ENCODE measurements at regions not wholly inside any gene's neighbourhood (a gene's known extent, or its start where the extent isn't known, plus 50 kb on each side); places are given as distances from the start of the nearest gene placed in this dataset.
"Not testable (repeated sequence)": the region's sequence is repeated elsewhere in the genome, so short reads cannot be mapped to it uniquely, and the experiment has no call there.

DNA sequence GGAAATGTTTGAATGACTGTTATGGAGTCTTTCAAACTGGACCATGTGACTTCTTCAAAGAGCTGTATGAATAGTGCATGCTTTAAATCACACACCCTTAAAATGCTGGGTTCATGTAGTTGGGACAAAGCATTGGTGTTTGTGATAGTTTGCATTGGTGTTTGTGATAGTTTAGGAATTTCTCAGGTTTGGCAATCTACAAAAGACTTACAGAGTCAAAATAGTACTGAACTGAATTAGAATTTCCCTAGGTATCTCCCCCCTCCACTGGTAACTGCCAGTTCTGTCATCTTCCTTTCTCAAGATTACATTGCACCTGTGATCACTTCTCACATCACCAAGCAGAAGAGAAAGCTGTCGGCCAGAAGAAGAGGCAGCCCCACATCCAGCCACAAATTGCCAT, 261.1 kb downstream of the GATA3 start:
- no peak for DNase-seq (ENCODE audit: low spot score)
- TF ChIP-seq, protein P1, sequence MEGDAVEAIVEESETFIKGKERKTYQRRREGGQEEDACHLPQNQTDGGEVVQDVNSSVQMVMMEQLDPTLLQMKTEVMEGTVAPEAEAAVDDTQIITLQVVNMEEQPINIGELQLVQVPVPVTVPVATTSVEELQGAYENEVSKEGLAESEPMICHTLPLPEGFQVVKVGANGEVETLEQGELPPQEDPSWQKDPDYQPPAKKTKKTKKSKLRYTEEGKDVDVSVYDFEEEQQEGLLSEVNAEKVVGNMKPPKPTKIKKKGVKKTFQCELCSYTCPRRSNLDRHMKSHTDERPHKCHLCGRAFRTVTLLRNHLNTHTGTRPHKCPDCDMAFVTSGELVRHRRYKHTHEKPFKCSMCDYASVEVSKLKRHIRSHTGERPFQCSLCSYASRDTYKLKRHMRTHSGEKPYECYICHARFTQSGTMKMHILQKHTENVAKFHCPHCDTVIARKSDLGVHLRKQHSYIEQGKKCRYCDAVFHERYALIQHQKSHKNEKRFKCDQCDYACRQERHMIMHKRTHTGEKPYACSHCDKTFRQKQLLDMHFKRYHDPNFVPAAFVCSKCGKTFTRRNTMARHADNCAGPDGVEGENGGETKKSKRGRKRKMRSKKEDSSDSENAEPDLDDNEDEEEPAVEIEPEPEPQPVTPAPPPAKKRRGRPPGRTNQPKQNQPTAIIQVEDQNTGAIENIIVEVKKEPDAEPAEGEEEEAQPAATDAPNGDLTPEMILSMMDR (IDR thresholded peaks at IDR 0.05; ENCODE audit: extremely low read depth, missing control alignments) = no peak

DNA sequence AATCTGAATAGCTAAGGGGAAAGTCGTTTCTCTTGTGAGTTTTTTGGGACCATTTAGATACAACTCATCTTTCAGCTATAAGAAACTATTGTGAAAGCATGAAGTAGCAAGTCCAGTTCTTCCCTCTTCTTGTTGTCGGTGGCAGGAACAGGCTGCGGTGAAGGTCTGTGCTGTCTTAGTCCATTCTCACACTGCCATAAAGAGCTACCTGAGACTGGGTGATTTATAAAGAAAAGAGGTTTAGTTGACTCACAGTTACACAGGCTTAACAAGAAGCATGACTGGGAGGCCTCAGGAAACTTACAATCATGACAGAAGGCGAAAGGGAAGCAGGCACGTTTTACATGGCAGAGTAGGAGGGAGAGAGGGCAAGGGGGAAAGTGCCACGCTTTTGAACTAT, 261.8 kb downstream of the GATA3 start:
- DNase-seq (ENCODE audit: low spot score) = no peak
- TF ChIP-seq, protein P1 (IDR thresholded peaks at IDR 0.05; ENCODE audit: extremely low read depth, missing control alignments) = no peak

DNA sequence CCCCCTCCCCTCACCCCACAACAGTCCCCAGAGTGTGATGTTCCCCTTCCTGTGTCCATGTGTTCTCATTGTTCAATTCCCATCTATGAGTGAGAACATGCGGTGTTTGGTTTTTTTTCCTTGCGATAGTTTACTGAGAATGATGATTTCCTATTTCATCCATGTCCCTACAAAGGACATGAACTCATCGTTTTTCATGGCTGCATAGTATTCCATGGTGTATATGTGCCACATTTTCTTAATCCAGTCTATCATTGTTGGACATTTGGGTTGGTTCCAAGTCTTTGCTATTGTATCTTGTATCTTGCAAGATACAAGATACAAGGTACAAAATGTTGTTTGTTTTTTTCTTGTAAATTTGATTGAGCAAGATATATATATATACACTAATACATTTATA, 263.9 kb downstream of the GATA3 start:
- DNase-seq (ENCODE audit: low spot score) = not testable (repeated sequence)

DNA sequence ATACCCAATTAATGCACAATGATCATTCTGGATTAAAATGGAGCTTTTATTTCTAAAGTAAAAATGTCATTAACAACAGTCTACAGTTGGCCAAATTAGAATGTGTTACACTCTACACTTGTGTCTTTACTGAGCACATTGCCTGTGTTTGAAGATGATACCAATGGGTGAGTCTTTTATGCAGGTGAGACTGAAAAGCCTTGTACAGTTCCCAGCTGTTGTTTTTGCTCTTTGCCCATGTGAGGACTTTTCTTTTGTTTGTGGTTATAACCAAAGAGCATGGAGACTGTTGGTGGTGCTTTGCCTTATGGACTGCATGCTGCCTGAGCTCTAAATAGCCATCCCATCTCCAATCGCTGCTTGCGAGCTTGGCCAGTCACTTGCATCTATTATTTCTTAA, 264.5 kb downstream of the GATA3 start:
- TF ChIP-seq, protein P1 (IDR thresholded peaks at IDR 0.05; ENCODE audit: extremely low read depth, missing control alignments) = no peak
- no peak for DNase-seq (ENCODE audit: low spot score)

DNA sequence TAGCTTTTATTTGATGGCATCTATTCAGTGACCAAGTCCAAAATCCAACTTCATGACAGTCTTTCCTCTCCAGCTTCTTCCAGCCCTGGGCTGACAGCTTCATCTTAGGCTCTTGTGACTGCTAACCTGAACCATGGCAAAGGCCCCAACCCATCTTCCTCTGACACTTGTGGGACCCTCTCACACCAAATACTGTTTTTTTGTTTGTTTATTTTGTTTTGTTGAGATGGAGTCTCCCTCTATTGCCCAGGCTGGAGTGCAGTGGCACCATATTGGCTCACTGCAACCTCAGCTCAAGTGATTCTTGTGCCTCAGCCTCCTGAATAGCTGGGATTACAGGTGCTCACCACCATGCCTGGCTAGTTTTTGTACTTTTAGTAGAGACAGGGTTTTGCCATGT, 265.2 kb downstream of the GATA3 start:
- no peak for DNase-seq (ENCODE audit: low spot score)
- TF ChIP-seq, protein P1 (IDR thresholded peaks at IDR 0.05; ENCODE audit: extremely low read depth, missing control alignments) = no peak

DNA sequence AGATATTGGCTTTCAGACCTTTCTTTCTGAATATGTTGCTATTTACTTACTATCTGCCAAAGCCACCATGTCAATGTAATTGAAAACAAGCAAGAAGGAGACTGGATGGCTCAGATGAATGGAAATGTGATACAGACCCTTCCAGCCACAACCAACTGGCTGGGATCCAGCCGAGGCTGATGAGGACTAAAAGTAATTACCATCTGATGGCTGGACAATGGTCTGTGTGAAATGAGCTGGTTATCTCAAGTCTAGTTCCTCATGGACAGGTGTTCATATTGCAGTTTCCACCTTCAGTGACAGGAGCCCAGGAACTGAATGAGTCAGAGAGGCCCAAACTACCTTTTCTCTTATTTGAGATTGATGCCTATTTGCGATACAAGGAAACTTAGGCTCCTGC, 267.5 kb downstream of the GATA3 start:
- DNase-seq (ENCODE audit: low spot score) = no peak
- TF ChIP-seq, protein P1 (IDR thresholded peaks at IDR 0.05; ENCODE audit: extremely low read depth, missing control alignments) = no peak

DNA sequence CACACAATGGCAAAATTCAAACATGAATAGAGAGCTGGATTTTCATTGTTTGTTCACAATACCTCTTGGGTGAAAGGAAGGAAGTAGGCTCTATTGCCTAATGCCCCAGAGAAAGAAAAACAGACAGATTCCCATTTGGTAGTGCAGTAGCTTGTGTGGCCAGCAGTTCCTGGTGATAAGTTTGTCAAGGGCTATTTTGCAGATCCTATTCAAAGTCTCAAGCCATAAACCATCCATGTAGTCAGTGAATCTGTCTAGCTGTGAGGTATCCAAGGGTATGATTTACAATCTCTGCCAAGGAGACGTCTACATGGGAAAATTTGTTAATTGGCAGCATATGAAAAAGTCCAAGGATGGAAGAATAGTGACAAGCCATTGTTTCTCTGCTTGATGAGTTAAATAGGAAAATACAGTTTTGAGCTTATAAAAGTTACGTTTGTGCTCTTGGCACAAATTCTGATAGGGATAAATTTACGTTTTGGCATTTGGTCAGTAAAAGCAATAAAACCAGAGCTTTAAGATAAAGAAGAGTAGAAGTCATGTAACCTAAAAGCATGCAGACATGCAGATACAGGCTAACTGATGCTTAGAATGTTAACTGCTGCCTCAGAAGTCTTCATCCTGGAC, 269.1 kb downstream of the GATA3 start:
- TF ChIP-seq, protein P1 (IDR thresholded peaks at IDR 0.05; ENCODE audit: extremely low read depth, missing control alignments) = no peak
- no peak for DNase-seq (ENCODE audit: low spot score)

Data from GM20000 (cell line).